HepG2 (cell line): ENCODE measurements at regions not wholly inside any gene's neighbourhood (a gene's known extent, or its start where the extent isn't known, plus 50 kb on each side); places are given as distances from the start of the nearest gene placed in this dataset.

Source experiments
- ATAC-seq: fragments of 200-7000 bp; cut with Tn5 transposase; 3 replicates; pipeline ENCODE4 v1.9.1; 2020; ENCODE audit warnings: mild to moderate bottlenecking, moderate library complexity
- BruUV-seq: library from RNA; stranded (reverse); fragments of 400-500 nt; replicated peaks from 2 replicates; lab custom pipeline; 2021; lab: Mats Ljungman, UMichigan
- CTCF ChIA-PET: fragments of 300-600 bp; formaldehyde crosslinking; extraction: SDS; loops from one replicate; lab custom pipeline; 2021; ENCODE audit warnings: low total read pairs, inconsistent platforms, low intra/inter-chr PET ratio; lab: Yijun Ruan, JAX
- POLR2A ChIA-PET: fragments of 350-600 bp; sonication (Branson Sonifier 250); formaldehyde crosslinking; loops from one replicate; lab custom pipeline; 2020; ENCODE audit warnings: antibody characterized with exemption, inconsistent platforms; lab: Yijun Ruan, JAX
- DNase-seq: peaks from one replicate; pipeline ENCODE4 v3.0.0-alpha.2; 2015; ENCODE audit warnings: low spot score
- FAIRE-seq: peaks from 3 replicates; lab custom pipeline; 2011; peaks lifted over from hg19 to GRCh38; lab: Jason Lieb, UNC
- H2AFZ ChIP-seq: one replicate; pipeline ENCODE4 v1.6.1; 2011; ENCODE audit warnings: low read length, inconsistent platforms
- H3K27ac ChIP-seq: fragments of 300-600 bp; 3 replicates; pipeline ENCODE4 v1.8.0; 2011; ENCODE audit warnings: mixed run types, mild to moderate bottlenecking, mixed read lengths, low read length, inconsistent platforms; ENCODE audit not compliant: insufficient read depth; ENCODE audit errors: extremely low read length
- H3K27me3 ChIP-seq, 2 experiments: fragments of 200-600 bp in 1 of 2; 2 replicates in 1 of 2; 3 replicates in 1 of 2; pipeline versions ENCODE4 v1.6.0 to v1.8.0; 2011; ENCODE audit warnings: low read length in 2 of 2, mild to moderate bottlenecking in 2 of 2, moderate library complexity in 2 of 2, inconsistent platforms in 1 of 2; ENCODE audit not compliant: insufficient read depth in 2 of 2, control insufficient read depth in 1 of 2
- H3K36me3 ChIP-seq, 2 experiments: fragments of 200-600 bp in 1 of 2; replicated peaks in 1 of 2; 2 replicates in 1 of 2; 3 replicates in 1 of 2; pipeline versions ENCODE4 v1.5.1 to v1.8.0; 2011; ENCODE audit warnings: low read length in 2 of 2, inconsistent platforms in 1 of 2; ENCODE audit not compliant: insufficient read depth in 2 of 2, control insufficient read depth in 1 of 2
- H3K4me1 ChIP-seq: 2 replicates; pipeline ENCODE4 v1.5.1; 2012; ENCODE audit warnings: low read length, inconsistent platforms; ENCODE audit not compliant: insufficient read depth
- H3K4me2 ChIP-seq: 2 replicates; pipeline ENCODE4 v1.6.0; 2011; ENCODE audit warnings: low read depth, low read length, inconsistent platforms
- H3K4me3 ChIP-seq, 3 experiments: fragments of 200-600 bp in 1 of 3; sonication (generic), shearing (Covaris generic) in 1 of 3; replicated peaks in 1 of 3; 2 replicates each; pipeline ENCODE4 v1.5.1; 2011 to 2016; ENCODE audit warnings: low read length in 3 of 3, inconsistent platforms in 2 of 3, low read depth in 2 of 3, mild to moderate bottlenecking in 2 of 3, control low read depth in 1 of 3, mixed read lengths in 1 of 3; ENCODE audit not compliant: insufficient read depth in 1 of 3
- H3K79me2 ChIP-seq: one replicate; pipeline ENCODE4 v1.6.1; 2011; ENCODE audit warnings: low read length, inconsistent platforms; ENCODE audit not compliant: insufficient read depth
- H3K9ac ChIP-seq: 2 replicates; pipeline ENCODE4 v1.6.0; 2011; ENCODE audit warnings: mild to moderate bottlenecking, low read depth, low read length, inconsistent platforms; ENCODE audit not compliant: insufficient read depth
- H3K9me3 ChIP-seq: 2 replicates; pipeline ENCODE4 v1.5.1; 2012; ENCODE audit warnings: mild to moderate bottlenecking, low read length
- H4K20me1 ChIP-seq: 2 replicates; pipeline ENCODE4 v1.6.0; 2011; ENCODE audit warnings: inconsistent platforms, mild to moderate bottlenecking, low read length, moderate library complexity; ENCODE audit not compliant: insufficient read depth
- ADNP ChIP-seq: sonication (generic); formaldehyde crosslinking; IDR thresholded peaks from 2 replicates; pipeline ENCODE4 v1.4.0; 2020; ENCODE audit warnings: missing genetic modification reagents
- ELF1 ChIP-seq: sonication (generic); formaldehyde crosslinking; IDR thresholded peaks from 2 replicates; pipeline ENCODE4 v1.4.0; 2020; ENCODE audit warnings: missing genetic modification reagents
- PBX3 ChIP-seq: sonication (generic); formaldehyde crosslinking; IDR thresholded peaks from 2 replicates; pipeline ENCODE4 v1.8.1; 2023; ENCODE audit warnings: missing genetic modification reagents, inconsistent platforms, borderline replicate concordance
- SIN3B ChIP-seq: fragments of 150-350 bp; IDR thresholded peaks from 2 replicates; pipeline ENCODE4 v1.6.1; 2014; ENCODE audit warnings: low read length
- SMAD1 ChIP-seq: sonication (generic); formaldehyde crosslinking; IDR thresholded peaks from 2 replicates; pipeline ENCODE4 v1.4.0; 2020; ENCODE audit warnings: missing genetic modification reagents, low read depth, mild to moderate bottlenecking, borderline replicate concordance
- ZBTB39 ChIP-seq: sonication (generic); formaldehyde crosslinking; IDR thresholded peaks from 2 replicates; pipeline ENCODE4 v1.5.0; 2020; ENCODE audit warnings: missing genetic modification reagents
- ZNF251 ChIP-seq: sonication (generic); formaldehyde crosslinking; IDR thresholded peaks from 2 replicates; pipeline ENCODE4 v1.9.0; 2021; ENCODE audit warnings: mild to moderate bottlenecking, missing genetic modification reagents
- ZNF343 ChIP-seq: sonication (generic); formaldehyde crosslinking; IDR thresholded peaks from 2 replicates; pipeline ENCODE4 v1.4.0; 2020; ENCODE audit warnings: mild to moderate bottlenecking, missing genetic modification reagents
- ZNF550 ChIP-seq: sonication (generic); formaldehyde crosslinking; IDR thresholded peaks from 2 replicates; pipeline ENCODE4 v1.4.0; 2020; ENCODE audit warnings: mild to moderate bottlenecking, missing genetic modification reagents, borderline replicate concordance
- ZNF607 ChIP-seq: sonication (generic); formaldehyde crosslinking; IDR thresholded peaks from 2 replicates; pipeline ENCODE4 v1.5.1; 2020; ENCODE audit warnings: missing genetic modification reagents, mild to moderate bottlenecking, borderline replicate concordance
- ZNF629 ChIP-seq: sonication (generic); formaldehyde crosslinking; conservative IDR thresholded peaks from 2 replicates; pipeline ENCODE4 v1.5.0; 2020; ENCODE audit warnings: missing genetic modification reagents
- WGBS: methylation state at CpG from one replicate; pipeline ENCODE4 v1.1.6; 2017; ENCODE audit warnings: low lambda C conversion rate; 5-methylcytosine and 5-hydroxymethylcytosine counted together
- in situ Hi-C: cut with HindIII; loops from 2 replicates; pipeline ENCODE4 v1.10.0; 2017; ENCODE audit warnings: low pct_unique_long_range_greater_than_20kb; ENCODE audit not compliant: extremely low pct_ligation_motif_present
- intact Hi-C: fragments of 100-400 bp; cut with micrococcal nuclease; formaldehyde crosslinking; loops from one replicate; pipeline ENCODE4 v1.10.0; 2022; ENCODE audit not compliant: unreplicated experiment
- TF ChIP-seq, protein P1 (sequence below): sonication (generic); formaldehyde crosslinking; IDR thresholded peaks from 2 replicates; pipeline ENCODE4 v1.9.0; 2021; ENCODE audit warnings: missing genetic modification reagents, borderline replicate concordance
- TF ChIP-seq, protein P2 (sequence below): sonication (generic); formaldehyde crosslinking; IDR thresholded peaks from 2 replicates; pipeline ENCODE4 v1.4.0; 2020; ENCODE audit warnings: missing genetic modification reagents
- TF ChIP-seq, protein P3 (sequence below): sonication (generic); formaldehyde crosslinking; IDR thresholded peaks from 2 replicates; pipeline ENCODE4 v1.4.0; 2020; ENCODE audit warnings: missing genetic modification reagents, borderline replicate concordance

GRCh38 chr12:124631681-124632256, 64.4 kb upstream of the NCOR2 start:
- no peak overlapping the region for H3K9ac ChIP-seq
- POLR2A ChIA-PET: no interaction called here
- no TSS peak for BruUV-seq
- TF ChIP-seq ZNF251: no peak
- TF ChIP-seq SMAD1 (CRISPR knock-in tag): no peak
- TF ChIP-seq, protein P1, sequence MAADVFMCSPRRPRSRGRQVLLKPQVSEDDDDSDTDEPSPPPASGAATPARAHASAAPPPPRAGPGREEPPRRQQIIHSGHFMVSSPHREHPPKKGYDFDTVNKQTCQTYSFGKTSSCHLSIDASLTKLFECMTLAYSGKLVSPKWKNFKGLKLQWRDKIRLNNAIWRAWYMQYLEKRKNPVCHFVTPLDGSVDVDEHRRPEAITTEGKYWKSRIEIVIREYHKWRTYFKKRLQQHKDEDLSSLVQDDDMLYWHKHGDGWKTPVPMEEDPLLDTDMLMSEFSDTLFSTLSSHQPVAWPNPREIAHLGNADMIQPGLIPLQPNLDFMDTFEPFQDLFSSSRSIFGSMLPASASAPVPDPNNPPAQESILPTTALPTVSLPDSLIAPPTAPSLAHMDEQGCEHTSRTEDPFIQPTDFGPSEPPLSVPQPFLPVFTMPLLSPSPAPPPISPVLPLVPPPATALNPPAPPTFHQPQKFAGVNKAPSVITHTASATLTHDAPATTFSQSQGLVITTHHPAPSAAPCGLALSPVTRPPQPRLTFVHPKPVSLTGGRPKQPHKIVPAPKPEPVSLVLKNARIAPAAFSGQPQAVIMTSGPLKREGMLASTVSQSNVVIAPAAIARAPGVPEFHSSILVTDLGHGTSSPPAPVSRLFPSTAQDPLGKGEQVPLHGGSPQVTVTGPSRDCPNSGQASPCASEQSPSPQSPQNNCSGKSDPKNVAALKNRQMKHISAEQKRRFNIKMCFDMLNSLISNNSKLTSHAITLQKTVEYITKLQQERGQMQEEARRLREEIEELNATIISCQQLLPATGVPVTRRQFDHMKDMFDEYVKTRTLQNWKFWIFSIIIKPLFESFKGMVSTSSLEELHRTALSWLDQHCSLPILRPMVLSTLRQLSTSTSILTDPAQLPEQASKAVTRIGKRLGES (CRISPR knock-in tag): no peak
- no peak for TF ChIP-seq ZNF629 (CRISPR knock-in tag)
- no peak for TF ChIP-seq ZBTB39
- TF ChIP-seq, protein P2, sequence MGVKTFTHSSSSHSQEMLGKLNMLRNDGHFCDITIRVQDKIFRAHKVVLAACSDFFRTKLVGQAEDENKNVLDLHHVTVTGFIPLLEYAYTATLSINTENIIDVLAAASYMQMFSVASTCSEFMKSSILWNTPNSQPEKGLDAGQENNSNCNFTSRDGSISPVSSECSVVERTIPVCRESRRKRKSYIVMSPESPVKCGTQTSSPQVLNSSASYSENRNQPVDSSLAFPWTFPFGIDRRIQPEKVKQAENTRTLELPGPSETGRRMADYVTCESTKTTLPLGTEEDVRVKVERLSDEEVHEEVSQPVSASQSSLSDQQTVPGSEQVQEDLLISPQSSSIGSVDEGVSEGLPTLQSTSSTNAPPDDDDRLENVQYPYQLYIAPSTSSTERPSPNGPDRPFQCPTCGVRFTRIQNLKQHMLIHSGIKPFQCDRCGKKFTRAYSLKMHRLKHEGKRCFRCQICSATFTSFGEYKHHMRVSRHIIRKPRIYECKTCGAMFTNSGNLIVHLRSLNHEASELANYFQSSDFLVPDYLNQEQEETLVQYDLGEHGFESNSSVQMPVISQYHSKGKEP (CRISPR knock-in tag): no peak
- TF ChIP-seq ZNF550: no peak
- no peak for TF ChIP-seq ADNP (CRISPR knock-in tag)
- no peak for TF ChIP-seq ZNF343 (CRISPR knock-in tag)
- no peak for TF ChIP-seq PBX3
- TF ChIP-seq ZNF607 (CRISPR knock-in tag): no peak
- TF ChIP-seq, protein P3, sequence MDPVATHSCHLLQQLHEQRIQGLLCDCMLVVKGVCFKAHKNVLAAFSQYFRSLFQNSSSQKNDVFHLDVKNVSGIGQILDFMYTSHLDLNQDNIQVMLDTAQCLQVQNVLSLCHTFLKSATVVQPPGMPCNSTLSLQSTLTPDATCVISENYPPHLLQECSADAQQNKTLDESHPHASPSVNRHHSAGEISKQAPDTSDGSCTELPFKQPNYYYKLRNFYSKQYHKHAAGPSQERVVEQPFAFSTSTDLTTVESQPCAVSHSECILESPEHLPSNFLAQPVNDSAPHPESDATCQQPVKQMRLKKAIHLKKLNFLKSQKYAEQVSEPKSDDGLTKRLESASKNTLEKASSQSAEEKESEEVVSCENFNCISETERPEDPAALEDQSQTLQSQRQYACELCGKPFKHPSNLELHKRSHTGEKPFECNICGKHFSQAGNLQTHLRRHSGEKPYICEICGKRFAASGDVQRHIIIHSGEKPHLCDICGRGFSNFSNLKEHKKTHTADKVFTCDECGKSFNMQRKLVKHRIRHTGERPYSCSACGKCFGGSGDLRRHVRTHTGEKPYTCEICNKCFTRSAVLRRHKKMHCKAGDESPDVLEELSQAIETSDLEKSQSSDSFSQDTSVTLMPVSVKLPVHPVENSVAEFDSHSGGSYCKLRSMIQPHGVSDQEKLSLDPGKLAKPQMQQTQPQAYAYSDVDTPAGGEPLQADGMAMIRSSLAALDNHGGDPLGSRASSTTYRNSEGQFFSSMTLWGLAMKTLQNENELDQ: no peak
- TF ChIP-seq SIN3B: no peak
- TF ChIP-seq ELF1 (CRISPR knock-in tag): no peak

More at GRCh38 chr12:124631681-124632256, 64.4 kb upstream of the NCOR2 start:
- in situ Hi-C loops: no loop called here
- H3K4me1 ChIP-seq: 0 out of 2 replicates have a peak, but pooled peaks cover 3% of the 10 kb centered on the region
- no peaks in the 10 kb centered on the region for H4K20me1 ChIP-seq
- peaks cover 0 to 21% of the 10 kb centered on the region in 2 experiments; a peak in 3 of 5 replicates for H3K27me3 ChIP-seq
- H3K79me2 ChIP-seq: no peaks in the 10 kb centered on the region
- DNase-seq: no peak
- H2AFZ ChIP-seq: no peak overlapping the region
- 49% methylated on average over 7 of the region's 11 CpGs for WGBS
- no peak for FAIRE-seq
- no peak overlapping the region for H3K4me3 ChIP-seq
- H3K36me3 ChIP-seq: no peaks in the 10 kb centered on the region
- no peak overlapping the region for H3K4me2 ChIP-seq
- H3K27ac ChIP-seq: no peak overlapping the region
- intact Hi-C loops: no loop called here
- H3K9me3 ChIP-seq: no peaks in the 10 kb centered on the region
- ATAC-seq: no peak
- CTCF ChIA-PET: no interaction called here
